ENCODE measurements at regions not wholly inside any gene's neighbourhood (a gene's known extent, or its start where the extent isn't known, plus 50 kb on each side); places are given as distances from the start of the nearest gene placed in this dataset.
"Not testable (repeated sequence)": the region's sequence is repeated elsewhere in the genome, so short reads cannot be mapped to it uniquely, and the experiment has no call there.

DNA sequence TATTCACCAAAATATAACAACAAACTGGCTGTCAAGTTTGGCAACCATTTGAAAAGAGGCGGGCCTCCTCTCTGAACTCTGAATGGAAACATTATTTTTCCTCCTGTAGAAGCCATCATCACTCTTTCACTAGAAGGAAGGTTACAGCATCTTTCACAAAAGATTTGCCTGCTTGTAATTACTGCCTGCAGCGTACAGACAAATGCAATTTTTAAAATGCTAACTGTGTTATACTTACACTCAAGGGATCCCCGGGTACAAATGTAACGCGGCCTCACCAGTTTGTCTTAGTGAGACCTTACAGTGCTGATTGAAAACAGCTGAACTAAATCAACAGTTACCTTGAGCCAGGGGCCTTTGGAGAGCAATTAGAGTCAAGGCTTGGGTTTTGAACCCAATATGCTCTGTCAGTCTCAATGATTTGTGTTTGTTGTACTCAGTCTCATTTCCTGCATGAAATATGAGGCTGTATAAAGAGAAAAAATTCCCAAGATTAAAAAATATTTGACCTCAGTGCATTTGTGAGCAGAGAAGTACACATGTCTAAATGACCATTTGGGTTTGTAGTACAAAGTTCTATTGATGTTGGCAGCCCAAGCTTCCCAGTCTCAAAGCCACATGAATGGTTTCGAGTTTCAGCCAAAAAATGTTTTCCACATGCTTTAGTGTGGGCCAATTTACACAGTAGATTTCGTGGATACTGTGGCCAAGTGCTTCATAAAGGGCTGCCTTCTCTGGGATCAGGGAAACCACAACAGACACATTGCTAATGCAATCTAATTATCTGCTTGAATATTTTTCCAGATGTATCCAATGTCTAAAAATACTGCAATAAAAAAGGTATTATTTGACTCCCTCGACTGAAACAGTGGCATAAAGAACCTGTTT, 500.0 kb downstream of the SPATA31D1 start:
- Histone ChIP-seq H3K9ac (ENCODE audit: insufficient read depth, low read length) (no peak overlapping the region), H2AFZ (ENCODE audit: low read length) (no peak overlapping the region), H3K4me2 (ENCODE audit: extremely low read depth, insufficient read depth, low read length) (peak overlapping the region; percentile 42), H3K4me1 (ENCODE audit: control insufficient read depth, extremely low read depth, insufficient read depth, low read length) (no peaks in the 10 kb centered on the region), H3K4me3 (replicated peaks in 1 of 4; ENCODE audit: control extremely low read depth in 1 of 4, insufficient read depth in 1 of 4, low read depth in 3 of 4, low read length in 4 of 4) (no peak overlapping the region), H3K79me2 (ENCODE audit: control insufficient read depth, insufficient read depth, low read length) (no peaks in the 10 kb centered on the region), H4K20me1 (ENCODE audit: control insufficient read depth, extremely low read depth, insufficient read depth, low read length) (no peaks in the 10 kb centered on the region), H3K27ac (ENCODE audit: insufficient read depth, low read length) (no peak overlapping the region), H3K36me3 (ENCODE audit: control insufficient read depth, insufficient read depth, low read length) (no peaks in the 10 kb centered on the region), H3K9me3 (ENCODE audit: control insufficient read depth, insufficient read depth, low read depth, low read length) (no peaks in the 10 kb centered on the region), H3K27me3 (ENCODE audit: control insufficient read depth, insufficient read depth, low read length) (no peaks in the 10 kb centered on the region)
- DNase-seq (ENCODE audit: low read depth in 2 of 2): peak; percentile 97 to 99
- TF ChIP-seq EZH2 (IDR thresholded peaks at IDR 0.05; ENCODE audit: low read length, missing control alignments): no peak
- TF ChIP-seq, protein P1, sequence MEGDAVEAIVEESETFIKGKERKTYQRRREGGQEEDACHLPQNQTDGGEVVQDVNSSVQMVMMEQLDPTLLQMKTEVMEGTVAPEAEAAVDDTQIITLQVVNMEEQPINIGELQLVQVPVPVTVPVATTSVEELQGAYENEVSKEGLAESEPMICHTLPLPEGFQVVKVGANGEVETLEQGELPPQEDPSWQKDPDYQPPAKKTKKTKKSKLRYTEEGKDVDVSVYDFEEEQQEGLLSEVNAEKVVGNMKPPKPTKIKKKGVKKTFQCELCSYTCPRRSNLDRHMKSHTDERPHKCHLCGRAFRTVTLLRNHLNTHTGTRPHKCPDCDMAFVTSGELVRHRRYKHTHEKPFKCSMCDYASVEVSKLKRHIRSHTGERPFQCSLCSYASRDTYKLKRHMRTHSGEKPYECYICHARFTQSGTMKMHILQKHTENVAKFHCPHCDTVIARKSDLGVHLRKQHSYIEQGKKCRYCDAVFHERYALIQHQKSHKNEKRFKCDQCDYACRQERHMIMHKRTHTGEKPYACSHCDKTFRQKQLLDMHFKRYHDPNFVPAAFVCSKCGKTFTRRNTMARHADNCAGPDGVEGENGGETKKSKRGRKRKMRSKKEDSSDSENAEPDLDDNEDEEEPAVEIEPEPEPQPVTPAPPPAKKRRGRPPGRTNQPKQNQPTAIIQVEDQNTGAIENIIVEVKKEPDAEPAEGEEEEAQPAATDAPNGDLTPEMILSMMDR (conservative IDR thresholded peaks at IDR 0.05 in 1 of 2, IDR thresholded peaks at IDR 0.05 in 1 of 2; ENCODE audit: low read depth in 1 of 2, low read length in 2 of 2): no peak

DNA sequence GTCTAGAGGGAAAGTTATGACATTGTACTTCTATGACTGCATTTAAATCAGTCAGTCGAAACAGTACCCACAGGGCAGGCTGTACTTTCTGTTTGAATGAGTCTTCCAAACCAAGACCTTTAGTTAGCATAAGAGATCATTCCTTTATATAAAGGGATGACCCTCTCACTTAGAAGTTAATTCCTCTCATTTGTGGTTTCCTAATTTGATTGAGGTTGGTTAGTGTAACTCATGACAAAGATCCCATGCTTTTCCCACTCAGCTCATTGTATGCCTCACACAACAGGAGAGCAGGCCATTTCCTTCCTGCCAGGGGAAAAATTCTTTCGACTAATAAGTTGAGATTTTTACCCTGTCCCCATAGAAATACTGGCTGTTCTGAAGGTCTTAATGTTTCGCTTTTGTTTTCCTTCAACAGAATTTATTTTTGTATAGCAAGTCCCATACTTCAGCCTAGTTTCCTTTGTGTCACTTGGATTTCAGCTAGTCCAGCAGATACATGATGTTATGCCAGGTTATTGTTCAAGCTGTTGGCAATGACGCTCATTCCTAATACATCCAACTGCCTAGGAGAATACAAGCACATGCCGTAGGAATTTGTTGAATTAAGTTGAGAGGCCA, 500.7 kb downstream of the SPATA31D1 start:
- no peaks in the 10 kb centered on the region for H4K20me1 ChIP-seq (ENCODE audit: control insufficient read depth, extremely low read depth, insufficient read depth, low read length)
- no peaks in the 10 kb centered on the region for H3K4me1 ChIP-seq (ENCODE audit: control insufficient read depth, extremely low read depth, insufficient read depth, low read length)
- no peaks in the 10 kb centered on the region for H3K9me3 ChIP-seq (ENCODE audit: control insufficient read depth, insufficient read depth, low read depth, low read length)
- no peak overlapping the region for H3K27ac ChIP-seq (ENCODE audit: insufficient read depth, low read length)
- H3K79me2 ChIP-seq (ENCODE audit: control insufficient read depth, insufficient read depth, low read length): no peaks in the 10 kb centered on the region
- no peak overlapping the region for H3K9ac ChIP-seq (ENCODE audit: insufficient read depth, low read length)
- H3K27me3 ChIP-seq (ENCODE audit: control insufficient read depth, insufficient read depth, low read length): no peaks in the 10 kb centered on the region
- H3K4me2 ChIP-seq (ENCODE audit: extremely low read depth, insufficient read depth, low read length): peak overlapping the region; percentile 42
- H3K36me3 ChIP-seq (ENCODE audit: control insufficient read depth, insufficient read depth, low read length): no peaks in the 10 kb centered on the region
- H2AFZ ChIP-seq (ENCODE audit: low read length): no peak overlapping the region
- no peak overlapping the region for H3K4me3 ChIP-seq (replicated peaks in 1 of 4; ENCODE audit: control extremely low read depth in 1 of 4, insufficient read depth in 1 of 4, low read depth in 3 of 4, low read length in 4 of 4)
- TF ChIP-seq, protein P1 (conservative IDR thresholded peaks at IDR 0.05 in 1 of 2, IDR thresholded peaks at IDR 0.05 in 1 of 2; ENCODE audit: low read depth in 1 of 2, low read length in 2 of 2): no peak
- TF ChIP-seq EZH2 (IDR thresholded peaks at IDR 0.05; ENCODE audit: low read length, missing control alignments): no peak
- peak; percentile 46 to 61 for DNase-seq (ENCODE audit: low read depth in 2 of 2)

DNA sequence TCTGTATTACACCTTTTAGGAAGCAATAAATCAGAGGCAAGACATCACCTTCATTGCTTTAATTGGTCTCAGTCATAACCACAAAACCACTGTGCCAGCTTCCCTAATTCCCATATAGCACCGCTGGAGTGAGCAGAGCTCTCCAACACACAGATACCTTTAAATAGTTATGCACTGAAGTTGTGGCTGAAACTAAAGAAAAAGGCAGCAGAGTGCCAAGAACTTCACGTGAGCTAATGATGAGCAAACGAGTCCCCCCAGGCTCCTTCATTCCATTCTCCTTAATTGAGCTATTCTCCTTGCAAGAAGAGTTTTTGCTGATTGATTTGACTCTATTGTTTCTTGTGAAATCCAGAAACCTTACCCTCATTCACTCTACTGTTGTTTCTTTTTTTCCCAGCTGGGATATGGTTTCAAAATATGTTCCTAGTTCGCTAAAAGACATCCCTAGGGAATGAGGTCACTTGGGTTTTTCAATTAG, 501.5 kb downstream of the SPATA31D1 start:
- Histone ChIP-seq H3K27me3 (ENCODE audit: control insufficient read depth, insufficient read depth, low read length) (no peaks in the 10 kb centered on the region), H3K36me3 (ENCODE audit: control insufficient read depth, insufficient read depth, low read length) (no peaks in the 10 kb centered on the region), H3K79me2 (ENCODE audit: control insufficient read depth, insufficient read depth, low read length) (no peaks in the 10 kb centered on the region), H4K20me1 (ENCODE audit: control insufficient read depth, extremely low read depth, insufficient read depth, low read length) (no peaks in the 10 kb centered on the region), H3K9ac (ENCODE audit: insufficient read depth, low read length) (no peak overlapping the region), H3K9me3 (ENCODE audit: control insufficient read depth, insufficient read depth, low read depth, low read length) (no peaks in the 10 kb centered on the region), H3K27ac (ENCODE audit: insufficient read depth, low read length) (no peak overlapping the region), H3K4me1 (ENCODE audit: control insufficient read depth, extremely low read depth, insufficient read depth, low read length) (no peaks in the 10 kb centered on the region), H3K4me3 (replicated peaks in 1 of 4; ENCODE audit: control extremely low read depth in 1 of 4, insufficient read depth in 1 of 4, low read depth in 3 of 4, low read length in 4 of 4) (no peak overlapping the region), H3K4me2 (ENCODE audit: extremely low read depth, insufficient read depth, low read length) (peak overlapping the region; percentile 4), H2AFZ (ENCODE audit: low read length) (no peak overlapping the region)
- DNase-seq (ENCODE audit: low read depth in 2 of 2): peak; percentile 80 to 89
- TF ChIP-seq, protein P1 (conservative IDR thresholded peaks at IDR 0.05 in 1 of 2, IDR thresholded peaks at IDR 0.05 in 1 of 2; ENCODE audit: low read depth in 1 of 2, low read length in 2 of 2): no peak

DNA sequence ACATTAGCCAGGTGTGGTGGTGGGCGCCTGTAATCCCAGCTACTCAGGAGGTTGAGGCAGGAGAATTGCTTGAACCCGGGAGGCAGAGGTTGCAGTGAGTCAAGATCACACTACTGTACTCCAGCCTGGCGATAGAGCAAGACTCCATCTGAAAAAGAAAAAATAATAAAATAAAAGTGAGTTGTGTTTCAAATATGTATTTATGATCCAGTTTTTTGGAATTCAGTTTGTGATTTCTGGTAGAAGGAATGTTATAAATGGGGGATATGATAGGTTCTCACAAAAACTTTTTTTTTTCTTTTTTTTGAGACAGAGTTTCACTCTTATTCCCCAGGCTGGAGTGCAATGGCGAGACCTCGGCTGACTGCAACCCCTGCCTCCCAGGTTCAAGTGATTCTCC, 502.2 kb downstream of the SPATA31D1 start:
- H3K4me3 ChIP-seq (replicated peaks in 1 of 4; ENCODE audit: control extremely low read depth in 1 of 4, insufficient read depth in 1 of 4, low read depth in 3 of 4, low read length in 4 of 4); H3K27me3 ChIP-seq (ENCODE audit: control insufficient read depth, insufficient read depth, low read length); H3K79me2 ChIP-seq (ENCODE audit: control insufficient read depth, insufficient read depth, low read length); H3K9me3 ChIP-seq (ENCODE audit: control insufficient read depth, insufficient read depth, low read depth, low read length); H3K36me3 ChIP-seq (ENCODE audit: control insufficient read depth, insufficient read depth, low read length); H3K4me1 ChIP-seq (ENCODE audit: control insufficient read depth, extremely low read depth, insufficient read depth, low read length); H3K4me2 ChIP-seq (ENCODE audit: extremely low read depth, insufficient read depth, low read length); H3K9ac ChIP-seq (ENCODE audit: insufficient read depth, low read length); H4K20me1 ChIP-seq (ENCODE audit: control insufficient read depth, extremely low read depth, insufficient read depth, low read length); H2AFZ ChIP-seq (ENCODE audit: low read length); H3K27ac ChIP-seq (ENCODE audit: insufficient read depth, low read length): not testable (repeated sequence)
- DNase-seq (ENCODE audit: low read depth in 2 of 2): peak in 1 of 2 donors; percentile 27
